IMR-90 (cell line): ENCODE measurements at regions not wholly inside any gene's neighbourhood (a gene's known extent, or its start where the extent isn't known, plus 50 kb on each side); places are given as distances from the start of the nearest gene placed in this dataset.

Source experiments
- ATAC-seq: fragments of 200-7000 bp; cut with Tn5 transposase; 2 replicates; pipeline ENCODE4 v1.9.1; 2020; ENCODE audit warnings: low read depth, mild to moderate bottlenecking, moderate library complexity
- BruUV-seq: library from RNA; stranded (reverse); fragments of 400-500 nt; replicated peaks from 2 replicates; lab custom pipeline; 2021; lab: Mats Ljungman, UMichigan
- CTCF ChIA-PET: fragments of 300-600 bp; formaldehyde crosslinking; extraction: SDS; loops from one replicate; lab custom pipeline; 2021; ENCODE audit warnings: antibody characterized with exemption; lab: Yijun Ruan, JAX
- POLR2A ChIA-PET: fragments of 300-600 bp; sonication (Branson Sonifier 250); formaldehyde crosslinking; loops from one replicate; lab custom pipeline; 2022; ENCODE audit warnings: antibody characterized with exemption; ENCODE audit not compliant: unreplicated experiment; lab: Charles Lee
- DNase-seq: peaks from one replicate; pipeline ENCODE4 v3.0.0; 2013
- H2AFZ ChIP-seq: replicated peaks from 2 replicates; pipeline ENCODE3; 2013; ENCODE audit warnings: low read length, mild to moderate bottlenecking; ENCODE audit not compliant: poor library complexity
- H2AK5ac ChIP-seq: 2 replicates; pipeline ENCODE4 v1.6.1; 2013; ENCODE audit warnings: low read depth, low read length, inconsistent platforms
- H2AK9ac ChIP-seq: replicated peaks from 2 replicates; pipeline ENCODE3; 2013; ENCODE audit warnings: mild to moderate bottlenecking, low read depth, low read length, moderate library complexity; ENCODE audit not compliant: poor library complexity
- H2BK120ac ChIP-seq: 2 replicates; pipeline ENCODE4 v1.6.1; 2013; ENCODE audit warnings: low read depth, low read length, inconsistent platforms
- H2BK15ac ChIP-seq: 3 replicates; pipeline ENCODE4 v1.6.1; 2013; ENCODE audit warnings: low read depth, low read length, inconsistent platforms
- H2BK20ac ChIP-seq: 2 replicates; pipeline ENCODE4 v1.6.1; 2013; ENCODE audit warnings: low read depth, mild to moderate bottlenecking, inconsistent platforms, low read length, moderate library complexity
- H2BK5ac ChIP-seq: 2 replicates; pipeline ENCODE4 v1.6.1; 2013; ENCODE audit warnings: mild to moderate bottlenecking, low read depth, low read length, inconsistent platforms; ENCODE audit not compliant: poor library complexity, severe bottlenecking
- H3K14ac ChIP-seq: replicated peaks from 2 replicates; pipeline ENCODE4 v1.6.1; 2013; ENCODE audit warnings: low read depth, low read length, inconsistent platforms
- H3K18ac ChIP-seq: 2 replicates; pipeline ENCODE4 v1.6.1; 2013; ENCODE audit warnings: low read depth, low read length, control low read depth
- H3K23ac ChIP-seq: 2 replicates; pipeline ENCODE4 v1.6.1; 2013; ENCODE audit warnings: low read depth, low read length, inconsistent platforms
- H3K27ac ChIP-seq: 2 replicates; pipeline ENCODE4 v1.5.1; 2013; ENCODE audit warnings: mild to moderate bottlenecking, control low read depth, low read length; ENCODE audit not compliant: insufficient read depth
- H3K27me3 ChIP-seq: 2 replicates; pipeline ENCODE4 v1.6.1; 2013; ENCODE audit warnings: low read length; ENCODE audit not compliant: control insufficient read depth, insufficient read depth
- H3K36me3 ChIP-seq: 2 replicates; pipeline ENCODE4 v1.6.1; 2013; ENCODE audit warnings: low read length, mixed read lengths; ENCODE audit not compliant: control insufficient read depth, insufficient read depth
- H3K4ac ChIP-seq: 2 replicates; pipeline ENCODE4 v1.6.1; 2013; ENCODE audit warnings: low read depth, low read length, inconsistent platforms
- H3K4me1 ChIP-seq: 2 replicates; pipeline ENCODE4 v1.6.1; 2013; ENCODE audit warnings: low read length, mixed read lengths; ENCODE audit not compliant: control insufficient read depth, insufficient read depth
- H3K4me2 ChIP-seq: 2 replicates; pipeline ENCODE4 v1.6.1; 2013; ENCODE audit warnings: low read depth, mild to moderate bottlenecking, control low read depth, low read length, moderate library complexity
- H3K4me3 ChIP-seq: 2 replicates; pipeline ENCODE4 v1.5.1; 2013; ENCODE audit warnings: low read depth, mild to moderate bottlenecking, control low read depth, low read length, moderate library complexity; ENCODE audit not compliant: insufficient read depth
- H3K56ac ChIP-seq: 2 replicates; pipeline ENCODE4 v1.6.1; 2013; ENCODE audit warnings: low read length, inconsistent platforms; ENCODE audit not compliant: insufficient read depth; ENCODE audit errors: extremely low read depth
- H3K79me1 ChIP-seq, 2 experiments: 2 replicates each; pipeline ENCODE4 v1.6.1; 2013; ENCODE audit warnings: low read length in 2 of 2, inconsistent platforms in 1 of 2, low read depth in 1 of 2
- H3K9ac ChIP-seq: 2 replicates; pipeline ENCODE4 v1.6.1; 2013; ENCODE audit warnings: low read depth, low read length, control low read depth
- H3K9me1 ChIP-seq: 2 replicates; pipeline ENCODE4 v1.6.1; 2013; ENCODE audit warnings: low read length, inconsistent platforms; ENCODE audit not compliant: insufficient read depth
- H3K9me3 ChIP-seq: 2 replicates; pipeline ENCODE4 v1.6.1; 2013; ENCODE audit warnings: low read length; ENCODE audit not compliant: control insufficient read depth, insufficient read depth
- H4K20me1 ChIP-seq: 2 replicates; pipeline ENCODE4 v1.6.1; 2013; ENCODE audit warnings: low read length, inconsistent platforms; ENCODE audit not compliant: insufficient read depth
- H4K5ac ChIP-seq: 2 replicates; pipeline ENCODE4 v1.6.1; 2013; ENCODE audit warnings: mild to moderate bottlenecking, low read depth, low read length, control low read depth
- H4K8ac ChIP-seq, 2 experiments: 2 replicates each; pipeline ENCODE4 v1.6.1; 2013; ENCODE audit warnings: low read depth in 2 of 2, low read length in 2 of 2, control low read depth in 1 of 2, inconsistent platforms in 1 of 2
- H4K91ac ChIP-seq: 2 replicates; pipeline ENCODE4 v1.6.1; 2013; ENCODE audit warnings: low read depth, low read length, inconsistent platforms; ENCODE audit not compliant: insufficient read depth
- BHLHE40 ChIP-seq: fragments of 150-350 bp; IDR thresholded peaks from 2 replicates; pipeline ENCODE4 v1.6.1; 2016; ENCODE audit warnings: mild to moderate bottlenecking, low read depth, low read length
- CHD1 ChIP-seq: IDR thresholded peaks from 2 replicates; pipeline ENCODE4 v1.6.1; 2012; ENCODE audit warnings: low read depth, low read length, improper control_type of control experiment
- MAFK ChIP-seq: IDR thresholded peaks from 2 replicates; pipeline ENCODE4 v1.6.1; 2012; ENCODE audit warnings: low read depth, low read length, improper control_type of control experiment
- USF2 ChIP-seq: fragments of 150-350 bp; IDR thresholded peaks from 2 replicates; pipeline ENCODE4 v1.6.1; 2017; ENCODE audit warnings: mild to moderate bottlenecking, antibody characterized with exemption, low read length, low read depth
- WGBS, 2 experiments: methylation state at CpG; one replicate each; pipeline versions ENCODE4 v1.1.5 to v1.1.7; 2013; ENCODE audit warnings: missing lambda C conversion rate in 2 of 2; ENCODE audit not compliant: insufficient read length in 1 of 2; ENCODE audit errors: extremely low coverage in 2 of 2; 5-methylcytosine and 5-hydroxymethylcytosine counted together
- dilution Hi-C: fragments of 300-500 bp; cut with HindIII; formaldehyde crosslinking; loops from one replicate; pipeline ENCODE4 v1.14.3; 2018; ENCODE audit warnings: low sequenced_read_pairs; ENCODE audit not compliant: unreplicated experiment
- in situ Hi-C: fragments of 300-500 bp; cut with MboI; formaldehyde crosslinking; loops from 3 replicates; pipeline ENCODE4 v1.14.3; 2019; ENCODE audit warnings: low sequenced_read_pairs, inconsistent platforms, mixed read lengths
- intact Hi-C: fragments of 100-400 bp; cut with micrococcal nuclease; formaldehyde crosslinking; loops from 2 replicates; pipeline ENCODE4 v1.10.0; 2022

DNA sequence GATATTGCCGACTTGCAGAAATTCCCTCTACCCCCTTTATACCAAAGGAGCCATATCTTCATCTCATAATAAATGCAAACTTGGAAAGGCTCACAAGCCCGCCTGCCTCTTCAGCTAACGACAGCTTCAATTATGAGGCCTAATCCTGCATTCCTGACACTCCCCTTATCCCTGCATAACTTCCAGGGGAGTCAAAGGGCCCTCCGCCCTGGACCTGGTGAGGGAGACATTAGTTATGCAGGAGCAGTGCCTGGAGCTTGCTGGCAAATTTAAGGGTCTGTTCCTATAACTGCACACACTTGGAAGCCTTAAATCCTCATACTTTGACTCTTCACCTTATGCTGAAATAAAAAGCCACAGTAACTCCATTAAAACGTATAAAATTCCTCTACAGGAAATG, 617.9 kb downstream of the BNC2 start:
- Histone ChIP-seq H3K27me3 (no peaks in the 10 kb centered on the region; the same call in none of the 2 replicates), H3K4me3 (no peak overlapping the region), H2AK5ac (no peak overlapping the region), H3K23ac (no peak overlapping the region), H3K18ac (no peak overlapping the region), H3K56ac (no peak overlapping the region), H3K4me2 (no peak overlapping the region), H4K91ac (no peak overlapping the region), H4K8ac (0 out of 4 replicates have a peak overlapping the region, but pooled peaks of 1 of the 2 experiments have one; percentile 15), H2BK15ac (no peak overlapping the region), H3K14ac (no peak overlapping the region), H4K20me1 (no peaks in the 10 kb centered on the region), H3K4ac (no peak overlapping the region; the same call in 1 of the 2 replicates), H3K9me1 (no peaks in the 10 kb centered on the region; the same call in 1 of the 2 replicates), H2AK9ac (no peak overlapping the region), H3K27ac (no peak overlapping the region), H3K36me3 (no peaks in the 10 kb centered on the region), H3K4me1 (peaks cover 2% of the 10 kb centered on the region), H2BK5ac (no peak overlapping the region), H2BK120ac (no peak overlapping the region), H3K9me3 (no peaks in the 10 kb centered on the region), H3K79me1 (no peaks in the 10 kb centered on the region), H2AFZ (no peak overlapping the region), H4K5ac (no peak overlapping the region), H2BK20ac (no peak overlapping the region), H3K9ac (no peak overlapping the region)
- ATAC-seq, result no peak
- ChIA-PET POLR2A (no interaction called here), CTCF (no interaction called here)
- in situ Hi-C loops (no loop called here), dilution Hi-C loops (no loop called here), intact Hi-C loops (no loop called here)
- BruUV-seq, result no TSS peak
- TF ChIP-seq CHD1 (no peak), USF2 (no peak), MAFK (peak; percentile 38; the same call in 1 of the 2 replicates), BHLHE40 (no peak)
- DNase-seq, result no peak
- no CpG with 5 or more reads among the region's 5 CpGs for WGBS, 2 experiments
